ENCODE measurements at regions not wholly inside any gene's neighbourhood (a gene's known extent, or its start where the extent isn't known, plus 50 kb on each side); places are given as distances from the start of the nearest gene placed in this dataset.

- no peak for TF ChIP-seq CTCF (IDR thresholded peaks at IDR 0.05; ENCODE audit: insufficient read depth, low read depth, low read length, missing control alignments)
- H3K4me3 ChIP-seq (ENCODE audit: low read length) = no peak overlapping the region
- DNase-seq (ENCODE audit: low read depth) = peak; percentile 65
Measured at GRCh38 chr18:30625961-30626360, 416.6 kb downstream of the DSC3 start.

- DNase-seq (ENCODE audit: low read depth) = peak; percentile 28
Measured at GRCh38 chr18:30623401-30624065, 419.0 kb downstream of the DSC3 start.

GRCh38 chr18:30622635-30623034 lies 419.9 kb downstream of the DSC3 start:
- no peak overlapping the region for H3K4me3 ChIP-seq (ENCODE audit: low read length)
- DNase-seq (ENCODE audit: low read depth) = no peak
- no peak for TF ChIP-seq CTCF (IDR thresholded peaks at IDR 0.05; ENCODE audit: insufficient read depth, low read depth, low read length, missing control alignments)

More at GRCh38 chr18:30623401-30624065, 419.0 kb downstream of the DSC3 start:
- no peak overlapping the region for H3K4me3 ChIP-seq (ENCODE audit: low read length)
- no peak for TF ChIP-seq CTCF (IDR thresholded peaks at IDR 0.05; ENCODE audit: insufficient read depth, low read depth, low read length, missing control alignments)

- DNase-seq (ENCODE audit: low read depth) = no peak
- no peak overlapping the region for H3K4me3 ChIP-seq (ENCODE audit: low read length)
- TF ChIP-seq CTCF (IDR thresholded peaks at IDR 0.05; ENCODE audit: insufficient read depth, low read depth, low read length, missing control alignments) = no peak
Measured at GRCh38 chr18:30622104-30622503, 420.4 kb downstream of the DSC3 start.

GRCh38 chr18:30618567-30618966 lies 424.0 kb downstream of the DSC3 start:
- no peak for DNase-seq (ENCODE audit: low read depth)
- TF ChIP-seq CTCF (IDR thresholded peaks at IDR 0.05; ENCODE audit: insufficient read depth, low read depth, low read length, missing control alignments) = no peak
- no peak overlapping the region for H3K4me3 ChIP-seq (ENCODE audit: low read length)

- TF ChIP-seq CTCF (IDR thresholded peaks at IDR 0.05; ENCODE audit: insufficient read depth, low read depth, low read length, missing control alignments) = no peak
- H3K4me3 ChIP-seq (ENCODE audit: low read length) = no peak overlapping the region
- no peak for DNase-seq (ENCODE audit: low read depth)
Measured at GRCh38 chr18:30616414-30616813, 426.1 kb downstream of the DSC3 start.

- no peak for DNase-seq (ENCODE audit: low read depth)
- no peak for TF ChIP-seq CTCF (IDR thresholded peaks at IDR 0.05; ENCODE audit: insufficient read depth, low read depth, low read length, missing control alignments)
- no peak overlapping the region for H3K4me3 ChIP-seq (ENCODE audit: low read length)
Measured at GRCh38 chr18:30613467-30613801, 429.1 kb downstream of the DSC3 start.
